GM21381 (cell line): ENCODE measurements at regions not wholly inside any gene's neighbourhood (a gene's known extent, or its start where the extent isn't known, plus 50 kb on each side); places are given as distances from the start of the nearest gene placed in this dataset.

ENCODE experiments used
- ATAC-seq: cut with Tn5 transposase; IDR thresholded peaks from one replicate; pipeline ENCODE4 v1.9.1; 2021; ENCODE audit warnings: mild to moderate bottlenecking, moderate library complexity; ENCODE audit not compliant: unreplicated experiment

DNA sequence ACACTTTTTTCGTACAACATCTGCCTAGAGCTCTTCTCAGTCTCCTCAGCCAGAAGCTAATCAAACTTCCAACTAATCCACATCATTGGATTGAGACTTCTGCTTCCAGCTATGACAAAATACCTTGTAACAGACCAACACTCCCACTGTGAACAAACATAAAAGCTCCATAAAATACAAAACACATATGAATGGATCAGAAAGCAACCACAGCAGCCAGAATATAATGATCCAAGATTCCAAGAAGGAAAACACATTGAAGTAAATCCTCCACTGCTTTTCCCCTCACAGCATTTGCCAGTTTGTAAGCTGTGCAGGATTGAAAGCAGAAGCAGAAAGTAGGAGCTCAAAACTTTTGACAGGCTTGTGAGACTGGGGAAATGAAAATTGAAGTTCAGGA lies 863.2 kb downstream of the TUSC7 start:
- ATAC-seq: no peak

- no peak for ATAC-seq
These were observed 871.2 kb downstream of the TUSC7 start for GRCh38 chr3:117580806-117581205.

DNA sequence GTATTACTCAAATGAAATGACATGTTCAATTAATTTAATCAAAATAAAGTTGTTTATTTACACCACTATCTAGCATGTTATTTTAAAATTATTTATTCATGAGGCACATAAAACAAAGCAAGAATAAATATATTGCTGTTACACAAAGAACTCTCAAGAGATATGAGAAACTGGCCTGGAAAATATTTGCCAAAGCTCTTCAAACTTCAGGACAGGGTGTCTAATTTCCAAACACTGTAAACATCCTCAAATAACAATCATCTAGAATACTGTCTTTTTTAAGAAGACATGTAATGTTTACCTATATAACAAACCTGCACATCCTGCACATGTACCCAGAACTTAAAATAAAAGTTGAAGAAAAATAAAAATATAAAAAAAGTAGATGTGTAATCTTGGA lies 876.6 kb downstream of the TUSC7 start:
- ATAC-seq: no peak

- ATAC-seq: no peak
These were observed 877.8 kb downstream of the TUSC7 start for GRCh38 chr3:117587416-117587815.

GRCh38 chr3:117589454-117589853 lies 879.9 kb downstream of the TUSC7 start:
- no peak for ATAC-seq

DNA sequence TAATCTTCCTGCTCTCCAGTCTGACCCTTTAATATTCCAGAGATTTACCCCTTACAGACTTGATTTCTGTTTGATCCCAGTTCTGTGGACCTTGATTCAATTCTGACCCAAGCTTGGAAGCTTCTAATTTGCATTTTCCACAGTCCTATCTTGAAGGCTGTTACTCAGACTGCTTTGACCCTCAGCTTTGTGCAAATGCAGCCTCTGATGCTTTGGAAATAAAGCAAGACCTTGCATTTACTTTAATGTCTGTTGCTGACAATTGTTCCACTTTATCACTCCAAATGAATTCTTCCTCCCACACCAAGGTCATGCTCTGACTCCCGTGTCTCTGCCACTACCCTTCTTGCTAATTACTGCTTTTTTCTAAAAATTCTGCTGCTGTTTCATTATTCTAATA lies 886.0 kb downstream of the TUSC7 start:
- ATAC-seq: no peak

DNA sequence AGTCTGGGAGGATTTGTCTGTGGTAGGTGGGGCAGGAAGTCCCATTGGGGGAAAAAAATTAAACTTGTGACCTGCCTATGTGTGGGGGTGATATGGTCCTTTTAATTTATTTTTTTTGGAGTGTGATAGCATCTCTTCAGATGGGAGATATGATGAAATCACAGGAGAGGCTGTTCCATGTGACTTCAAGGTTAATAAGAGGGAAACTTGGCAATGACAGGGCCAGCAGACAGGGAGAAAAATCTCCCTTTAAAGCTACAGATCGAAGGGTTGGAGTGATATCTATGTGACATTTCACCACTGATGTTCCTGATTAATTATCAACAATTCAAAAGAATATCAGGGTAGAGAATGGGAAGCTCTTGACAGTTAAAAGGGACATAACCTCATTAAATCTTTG lies 886.9 kb downstream of the TUSC7 start:
- ATAC-seq: no peak

DNA sequence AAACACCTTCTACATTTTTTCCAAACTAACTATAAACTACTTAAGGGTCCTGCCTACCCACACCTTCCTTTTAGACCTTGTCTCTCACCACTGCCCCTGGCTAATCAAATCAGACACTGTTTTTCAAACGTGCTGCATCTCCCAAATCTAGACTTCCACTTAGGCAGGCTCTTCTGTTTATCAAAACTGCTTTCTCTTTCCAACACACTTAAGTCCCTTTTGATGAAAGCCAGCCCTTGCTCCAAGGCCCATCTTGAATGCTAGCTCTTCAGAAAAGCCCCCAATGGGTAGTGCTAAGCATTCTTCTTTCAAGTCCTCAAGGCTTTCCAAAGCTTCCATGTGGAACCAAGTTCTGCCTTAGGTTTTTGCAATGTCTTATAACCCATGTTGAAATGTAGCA lies 888.3 kb downstream of the TUSC7 start:
- ATAC-seq: no peak

GRCh38 chr3:117600112-117600511 lies 890.5 kb downstream of the TUSC7 start:
- no peak for ATAC-seq

DNA sequence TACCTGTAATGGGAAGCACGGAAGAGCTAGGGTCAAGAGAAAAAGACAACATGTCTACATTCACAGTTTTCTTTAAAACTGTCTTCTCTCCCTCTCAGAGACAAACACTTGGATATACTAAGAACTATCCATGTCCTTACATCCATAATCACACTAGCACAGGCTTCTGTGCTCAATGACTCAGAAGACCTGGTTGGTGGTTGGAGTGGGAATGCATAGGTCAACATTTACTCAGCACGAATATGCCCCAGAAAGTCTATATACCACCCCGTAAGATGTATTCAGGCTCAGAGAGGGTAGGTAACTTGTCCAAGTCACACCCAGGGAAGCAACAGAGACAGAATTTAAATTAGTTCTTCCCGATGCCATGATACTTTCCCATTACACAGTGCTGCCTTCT lies 891.1 kb downstream of the TUSC7 start:
- ATAC-seq: no peak

GRCh38 chr3:117602058-117602644 lies 892.6 kb downstream of the TUSC7 start:
- no peak for ATAC-seq

GRCh38 chr3:117603097-117603496 lies 893.5 kb downstream of the TUSC7 start:
- peak; percentile 60 for ATAC-seq

DNA sequence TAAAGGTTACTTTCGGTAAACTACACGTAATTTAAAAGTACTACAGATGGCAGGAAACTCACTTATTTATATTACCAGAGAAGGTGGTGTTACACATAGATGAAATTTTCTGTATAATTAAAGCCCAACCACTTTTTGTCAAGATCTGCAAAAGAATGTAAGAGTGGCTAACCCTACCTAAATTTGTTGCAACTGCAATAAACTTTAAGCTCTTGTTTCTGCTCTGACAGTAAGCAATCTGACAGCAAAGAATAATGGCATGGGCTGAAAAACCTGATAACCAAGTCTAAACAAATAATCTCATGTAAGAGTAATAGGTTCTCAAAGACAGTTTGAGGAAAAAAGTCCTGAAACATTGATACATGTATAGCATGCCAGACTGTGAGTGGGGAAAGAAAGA lies 897.3 kb downstream of the TUSC7 start:
- no peak for ATAC-seq

GRCh38 chr3:117609330-117609729 lies 899.8 kb downstream of the TUSC7 start:
- ATAC-seq: no peak

DNA sequence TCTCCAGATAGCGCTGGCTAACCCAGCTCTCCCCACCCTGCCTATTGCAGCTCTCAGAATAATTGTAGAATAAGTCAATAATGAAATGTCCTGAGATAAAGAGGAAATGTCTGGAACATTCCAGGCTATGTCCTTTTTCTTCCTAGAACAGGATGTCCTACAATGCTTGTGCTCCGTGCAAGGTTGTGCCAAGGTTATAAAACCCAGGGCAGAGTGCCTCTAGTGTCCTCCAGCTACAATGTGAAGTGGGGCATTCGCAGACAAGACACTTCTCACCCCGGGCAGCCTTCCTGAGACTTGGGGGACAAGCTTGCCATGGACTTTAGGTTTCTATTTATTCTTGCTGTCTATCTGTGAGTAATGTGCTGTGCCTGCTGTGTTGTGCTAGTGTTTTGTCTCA lies 900.6 kb downstream of the TUSC7 start:
- ATAC-seq: no peak

GRCh38 chr3:117611211-117611610 lies 901.6 kb downstream of the TUSC7 start:
- no peak for ATAC-seq

GRCh38 chr3:117616227-117616626 lies 906.6 kb downstream of the TUSC7 start:
- no peak for ATAC-seq

DNA sequence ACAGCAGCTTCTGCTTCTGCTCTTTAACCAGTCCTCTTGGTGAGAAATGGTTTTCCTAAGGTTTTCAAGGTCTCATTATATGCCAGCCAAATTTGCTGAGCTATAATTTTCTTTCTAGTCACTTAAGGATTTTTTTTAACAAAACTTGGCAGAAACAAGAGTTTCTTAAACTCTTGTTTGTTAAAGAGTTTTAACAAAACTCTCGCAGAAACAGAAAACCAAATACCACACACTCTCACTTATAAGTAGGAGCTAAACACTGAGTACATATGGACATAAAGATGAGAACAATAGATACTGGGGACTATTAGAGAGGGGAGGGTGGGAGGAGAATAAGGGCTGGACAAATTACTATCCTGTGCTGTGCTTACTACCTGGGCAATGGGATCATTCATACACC lies 908.3 kb downstream of the TUSC7 start:
- no peak for ATAC-seq

DNA sequence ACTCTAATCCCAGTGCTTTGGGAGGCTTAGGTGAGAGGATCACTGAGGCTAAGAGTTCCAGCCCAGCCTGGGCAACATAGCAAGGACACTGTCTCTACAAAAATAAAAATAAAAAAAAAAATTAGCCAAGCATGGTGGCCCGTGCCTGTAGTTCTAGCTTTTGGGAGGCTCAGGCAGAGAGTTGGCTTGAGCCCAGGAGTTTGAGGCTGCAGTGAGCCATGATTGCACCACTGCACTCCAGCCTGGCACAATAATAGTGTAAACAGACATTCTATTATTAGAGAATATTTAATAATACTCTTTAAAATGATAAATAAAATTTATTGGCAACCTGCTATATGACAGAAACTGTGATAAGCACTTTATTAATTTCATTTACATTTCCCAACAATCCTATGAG lies 908.9 kb downstream of the TUSC7 start:
- ATAC-seq: no peak

GRCh38 chr3:117619805-117620204 lies 910.2 kb downstream of the TUSC7 start:
- ATAC-seq: no peak

GRCh38 chr3:117622171-117622841 lies 912.7 kb downstream of the TUSC7 start:
- no peak for ATAC-seq

DNA sequence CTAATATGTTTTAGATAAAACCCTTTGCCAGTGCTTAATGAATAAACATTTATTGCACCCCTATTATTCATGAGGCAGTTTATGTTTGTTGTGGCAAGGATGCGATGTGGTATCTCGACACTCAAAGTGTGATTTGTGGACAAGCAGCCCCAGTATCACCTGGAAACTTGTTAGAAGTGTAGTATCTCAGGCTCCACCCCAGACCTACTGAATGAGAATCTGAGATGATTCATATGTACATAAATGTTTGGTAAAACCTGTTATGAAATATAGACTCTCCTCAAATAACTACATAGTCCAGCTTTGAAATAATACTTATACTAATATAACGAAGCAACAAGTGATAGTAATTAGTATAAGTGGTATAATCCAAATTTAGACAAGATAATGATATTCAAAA lies 914.8 kb downstream of the TUSC7 start:
- no peak for ATAC-seq

DNA sequence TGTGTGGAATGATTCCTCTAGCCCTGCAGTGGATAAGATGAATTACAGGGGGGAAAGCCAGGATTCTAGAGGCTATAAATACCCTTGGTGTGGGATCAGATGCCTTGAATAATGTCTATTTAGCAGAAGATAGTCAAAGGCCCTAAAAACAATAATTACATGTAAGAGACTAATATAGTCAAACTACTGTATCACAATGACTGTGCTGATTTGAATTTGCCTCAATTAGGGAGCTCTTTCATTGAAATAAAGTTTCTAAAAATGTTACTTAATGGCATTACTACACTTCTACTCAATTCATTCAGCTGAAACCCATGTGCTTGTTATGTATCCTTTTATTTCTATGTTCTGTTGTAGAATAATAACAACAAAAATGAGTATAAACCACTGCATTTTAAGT lies 915.6 kb downstream of the TUSC7 start:
- ATAC-seq: no peak
